ENCODE measurements at regions not wholly inside any gene's neighbourhood (a gene's known extent, or its start where the extent isn't known, plus 50 kb on each side); places are given as distances from the start of the nearest gene placed in this dataset.

- DNase-seq (no peak), ATAC-seq (no peak)
- TF ChIP-seq, protein P1, sequence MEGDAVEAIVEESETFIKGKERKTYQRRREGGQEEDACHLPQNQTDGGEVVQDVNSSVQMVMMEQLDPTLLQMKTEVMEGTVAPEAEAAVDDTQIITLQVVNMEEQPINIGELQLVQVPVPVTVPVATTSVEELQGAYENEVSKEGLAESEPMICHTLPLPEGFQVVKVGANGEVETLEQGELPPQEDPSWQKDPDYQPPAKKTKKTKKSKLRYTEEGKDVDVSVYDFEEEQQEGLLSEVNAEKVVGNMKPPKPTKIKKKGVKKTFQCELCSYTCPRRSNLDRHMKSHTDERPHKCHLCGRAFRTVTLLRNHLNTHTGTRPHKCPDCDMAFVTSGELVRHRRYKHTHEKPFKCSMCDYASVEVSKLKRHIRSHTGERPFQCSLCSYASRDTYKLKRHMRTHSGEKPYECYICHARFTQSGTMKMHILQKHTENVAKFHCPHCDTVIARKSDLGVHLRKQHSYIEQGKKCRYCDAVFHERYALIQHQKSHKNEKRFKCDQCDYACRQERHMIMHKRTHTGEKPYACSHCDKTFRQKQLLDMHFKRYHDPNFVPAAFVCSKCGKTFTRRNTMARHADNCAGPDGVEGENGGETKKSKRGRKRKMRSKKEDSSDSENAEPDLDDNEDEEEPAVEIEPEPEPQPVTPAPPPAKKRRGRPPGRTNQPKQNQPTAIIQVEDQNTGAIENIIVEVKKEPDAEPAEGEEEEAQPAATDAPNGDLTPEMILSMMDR (IDR thresholded peaks at IDR 0.05): no peak
- Histone ChIP-seq H3K36me3 (ENCODE audit: control insufficient read depth, insufficient read depth, low read length) (no peaks in the 10 kb centered on the region), H3K4me1 (ENCODE audit: control insufficient read depth, insufficient read depth, low read length) (no peaks in the 10 kb centered on the region), H3K27me3 (ENCODE audit: control insufficient read depth, insufficient read depth, low read length) (no peaks in the 10 kb centered on the region), H3K4me3 (ENCODE audit: low read length) (no peak overlapping the region), H3K27ac (ENCODE audit: low read length) (no peak overlapping the region), H3K9me3 (ENCODE audit: control insufficient read depth, insufficient read depth, low read length) (no peaks in the 10 kb centered on the region)
- H3K27me3 Mint-ChIP-seq (ENCODE audit: low read depth in 2 of 2): no peaks in the 10 kb centered on the region
- WGBS (ENCODE audit: insufficient coverage): 69% methylated on average over 3 of the region's 3 CpGs
- no peaks in the 10 kb centered on the region for H3K4me1 Mint-ChIP-seq
- peaks cover 12 to 15% of the 10 kb centered on the region in 2 donors for H3K9me3 Mint-ChIP-seq
- no peaks in the 10 kb centered on the region for H3K36me3 Mint-ChIP-seq
- no peak overlapping the region for H3K4me3 Mint-ChIP-seq
- H3K27ac Mint-ChIP-seq: no peak overlapping the region
- intact Hi-C loops (cut with micrococcal nuclease): no loop called here
Measured at GRCh38 chr6:66825539-66825938, 1118.5 kb upstream of the EYS start.

DNA sequence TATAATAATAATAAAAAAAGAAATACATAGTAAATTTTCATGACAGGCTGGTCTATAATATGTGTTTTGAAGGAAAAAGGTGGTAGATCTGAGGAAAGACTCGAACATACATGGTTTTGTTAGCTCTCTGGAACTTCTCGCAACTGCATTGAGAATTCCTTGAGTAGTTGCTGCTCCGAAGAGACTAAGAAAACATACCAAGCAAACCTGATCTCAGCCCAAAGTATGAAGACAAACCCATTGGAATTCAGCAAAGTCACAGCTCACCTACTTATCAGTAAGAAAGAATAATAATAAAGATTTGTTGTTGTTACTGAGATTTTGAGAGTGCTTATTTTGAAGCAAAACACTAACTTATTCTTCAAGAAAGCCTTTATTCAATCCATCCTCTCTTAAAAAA lies 1107.1 kb upstream of the EYS start:
- H3K27me3 ChIP-seq (ENCODE audit: control insufficient read depth, insufficient read depth, low read length): no peaks in the 10 kb centered on the region
- no peak for ATAC-seq
- DNase-seq: no peak
- H3K4me3 Mint-ChIP-seq: no peak overlapping the region
- H3K27me3 Mint-ChIP-seq (ENCODE audit: low read depth in 2 of 2): no peaks in the 10 kb centered on the region
- no peak overlapping the region for H3K27ac Mint-ChIP-seq
- no peaks in the 10 kb centered on the region for H3K4me1 Mint-ChIP-seq
- H3K27ac ChIP-seq (ENCODE audit: low read length): no peak overlapping the region
- H3K9me3 Mint-ChIP-seq: peaks cover 11 to 18% of the 10 kb centered on the region in 2 donors
- intact Hi-C loops (cut with micrococcal nuclease): no loop called here
- TF ChIP-seq, protein P1 (IDR thresholded peaks at IDR 0.05): no peak
- H3K36me3 Mint-ChIP-seq: no peaks in the 10 kb centered on the region
- 91% methylated on average over 3 of the region's 3 CpGs for WGBS (ENCODE audit: insufficient coverage)
- H3K4me3 ChIP-seq (ENCODE audit: low read length): no peak overlapping the region
- H3K36me3 ChIP-seq (ENCODE audit: control insufficient read depth, insufficient read depth, low read length): no peaks in the 10 kb centered on the region
- H3K4me1 ChIP-seq (ENCODE audit: control insufficient read depth, insufficient read depth, low read length): no peaks in the 10 kb centered on the region
- peaks cover 2% of the 10 kb centered on the region for H3K9me3 ChIP-seq (ENCODE audit: control insufficient read depth, insufficient read depth, low read length)

DNA sequence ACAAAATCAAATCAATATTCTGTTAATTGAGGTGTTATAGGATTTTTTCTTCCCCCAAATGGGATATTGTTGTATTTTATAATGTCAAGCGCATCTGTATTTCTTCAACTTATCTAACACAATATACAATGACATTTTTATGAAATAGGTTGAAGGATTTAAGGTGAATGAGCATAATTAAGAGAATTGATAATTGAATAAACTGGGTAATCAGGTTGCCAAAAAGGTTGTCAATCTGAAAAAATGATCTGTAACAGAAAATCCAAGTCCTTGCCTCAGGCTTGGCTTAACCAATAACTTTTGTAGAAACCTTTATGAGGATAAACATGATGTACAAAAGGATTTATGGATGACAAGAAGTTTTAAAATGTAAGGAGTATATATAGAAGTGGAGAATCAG lies 1101.7 kb upstream of the EYS start:
- Mint-ChIP-seq H3K4me1 (no peaks in the 10 kb centered on the region), H3K4me3 (no peak overlapping the region), H3K27me3 (ENCODE audit: low read depth in 2 of 2) (no peaks in the 10 kb centered on the region), H3K36me3 (no peaks in the 10 kb centered on the region), H3K27ac (no peak overlapping the region), H3K9me3 (peaks cover 12% of the 10 kb centered on the region in 2 donors)
- intact Hi-C loops (cut with micrococcal nuclease): no loop called here
- peaks cover 4% of the 10 kb centered on the region for H3K9me3 ChIP-seq (ENCODE audit: control insufficient read depth, insufficient read depth, low read length)
- no peak overlapping the region for H3K4me3 ChIP-seq (ENCODE audit: low read length)
- ATAC-seq (no peak), DNase-seq (no peak)
- no peaks in the 10 kb centered on the region for H3K36me3 ChIP-seq (ENCODE audit: control insufficient read depth, insufficient read depth, low read length)
- H3K27ac ChIP-seq (ENCODE audit: low read length): no peak overlapping the region
- no peaks in the 10 kb centered on the region for H3K27me3 ChIP-seq (ENCODE audit: control insufficient read depth, insufficient read depth, low read length)
- H3K4me1 ChIP-seq (ENCODE audit: control insufficient read depth, insufficient read depth, low read length): no peaks in the 10 kb centered on the region
- WGBS (ENCODE audit: insufficient coverage): no CpG with 5 or more reads among the region's 1 CpG
- TF ChIP-seq, protein P1 (IDR thresholded peaks at IDR 0.05): no peak

DNA sequence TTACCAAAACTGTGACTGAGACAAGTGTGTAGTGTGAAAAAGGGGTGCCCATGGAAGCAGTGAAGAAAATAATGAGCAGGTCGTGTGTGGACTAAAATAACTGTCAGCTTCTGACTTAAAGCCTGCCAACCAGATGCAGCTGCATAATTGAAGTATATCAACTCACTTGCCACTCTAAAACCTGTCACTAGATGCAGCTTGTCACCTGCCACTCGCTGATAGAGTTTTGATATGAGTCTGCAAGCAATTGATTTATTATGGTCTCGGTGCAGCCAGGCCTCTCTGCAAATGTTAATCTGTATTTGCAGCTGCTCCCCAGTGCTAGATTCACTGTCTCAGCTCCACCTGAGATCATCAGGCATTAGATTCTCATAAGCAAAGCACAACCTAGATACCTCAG lies 1090.0 kb upstream of the EYS start:
- Histone ChIP-seq H3K27me3 (ENCODE audit: control insufficient read depth, insufficient read depth, low read length) (no peaks in the 10 kb centered on the region), H3K9me3 (ENCODE audit: control insufficient read depth, insufficient read depth, low read length) (no peaks in the 10 kb centered on the region), H3K27ac (ENCODE audit: low read length) (no peak overlapping the region), H3K4me1 (ENCODE audit: control insufficient read depth, insufficient read depth, low read length) (no peaks in the 10 kb centered on the region), H3K4me3 (ENCODE audit: low read length) (no peak overlapping the region), H3K36me3 (ENCODE audit: control insufficient read depth, insufficient read depth, low read length) (no peaks in the 10 kb centered on the region)
- H3K36me3 Mint-ChIP-seq: no peaks in the 10 kb centered on the region
- ATAC-seq: no peak
- peaks cover 4 to 8% of the 10 kb centered on the region in 2 donors for H3K9me3 Mint-ChIP-seq
- TF ChIP-seq, protein P1 (IDR thresholded peaks at IDR 0.05): no peak
- WGBS (ENCODE audit: insufficient coverage): 61% methylated on average over 3 of the region's 3 CpGs
- H3K27ac Mint-ChIP-seq: no peak overlapping the region
- H3K4me3 Mint-ChIP-seq: no peak overlapping the region
- intact Hi-C loops (cut with micrococcal nuclease): no loop called here
- no peaks in the 10 kb centered on the region for H3K27me3 Mint-ChIP-seq (ENCODE audit: low read depth in 2 of 2)
- no peaks in the 10 kb centered on the region for H3K4me1 Mint-ChIP-seq
- DNase-seq: no peak
